GM10266 (cell line): ENCODE measurements at regions not wholly inside any gene's neighbourhood (a gene's known extent, or its start where the extent isn't known, plus 50 kb on each side); places are given as distances from the start of the nearest gene placed in this dataset.

Experiments used
- DNase-seq: peaks from one replicate; pipeline ENCODE4 v3.0.0; 2012; ENCODE audit errors: extremely low spot score
- TF ChIP-seq, protein P1 (sequence below): IDR thresholded peaks from 2 replicates; pipeline ENCODE4 v1.5.1; 2012; ENCODE audit warnings: mild to moderate bottlenecking, low read depth; ENCODE audit not compliant: control insufficient read depth, insufficient read depth; ENCODE audit errors: missing control alignments

DNA sequence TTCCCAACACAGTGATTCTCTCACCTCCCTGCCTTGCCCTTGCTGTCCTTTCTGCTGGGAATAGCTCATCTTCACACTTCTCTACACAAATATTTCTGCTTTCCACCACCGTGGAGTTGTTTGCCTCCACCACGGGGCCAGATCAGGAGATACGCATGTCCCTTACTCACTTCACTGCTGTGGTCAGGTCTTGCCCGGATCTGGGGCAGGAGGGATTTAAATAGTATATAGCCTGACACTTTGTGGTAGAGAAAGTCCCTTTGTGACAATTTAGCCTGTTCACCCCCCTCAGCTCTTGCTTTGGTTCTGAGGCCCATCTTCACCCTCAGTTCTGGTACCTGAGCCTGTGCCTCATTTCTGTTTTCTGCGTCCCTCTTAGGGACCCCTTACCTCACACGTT, 92.6 kb upstream of the PREP start:
- TF ChIP-seq, protein P1, sequence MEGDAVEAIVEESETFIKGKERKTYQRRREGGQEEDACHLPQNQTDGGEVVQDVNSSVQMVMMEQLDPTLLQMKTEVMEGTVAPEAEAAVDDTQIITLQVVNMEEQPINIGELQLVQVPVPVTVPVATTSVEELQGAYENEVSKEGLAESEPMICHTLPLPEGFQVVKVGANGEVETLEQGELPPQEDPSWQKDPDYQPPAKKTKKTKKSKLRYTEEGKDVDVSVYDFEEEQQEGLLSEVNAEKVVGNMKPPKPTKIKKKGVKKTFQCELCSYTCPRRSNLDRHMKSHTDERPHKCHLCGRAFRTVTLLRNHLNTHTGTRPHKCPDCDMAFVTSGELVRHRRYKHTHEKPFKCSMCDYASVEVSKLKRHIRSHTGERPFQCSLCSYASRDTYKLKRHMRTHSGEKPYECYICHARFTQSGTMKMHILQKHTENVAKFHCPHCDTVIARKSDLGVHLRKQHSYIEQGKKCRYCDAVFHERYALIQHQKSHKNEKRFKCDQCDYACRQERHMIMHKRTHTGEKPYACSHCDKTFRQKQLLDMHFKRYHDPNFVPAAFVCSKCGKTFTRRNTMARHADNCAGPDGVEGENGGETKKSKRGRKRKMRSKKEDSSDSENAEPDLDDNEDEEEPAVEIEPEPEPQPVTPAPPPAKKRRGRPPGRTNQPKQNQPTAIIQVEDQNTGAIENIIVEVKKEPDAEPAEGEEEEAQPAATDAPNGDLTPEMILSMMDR: no peak
- DNase-seq: peak; percentile 26

DNA sequence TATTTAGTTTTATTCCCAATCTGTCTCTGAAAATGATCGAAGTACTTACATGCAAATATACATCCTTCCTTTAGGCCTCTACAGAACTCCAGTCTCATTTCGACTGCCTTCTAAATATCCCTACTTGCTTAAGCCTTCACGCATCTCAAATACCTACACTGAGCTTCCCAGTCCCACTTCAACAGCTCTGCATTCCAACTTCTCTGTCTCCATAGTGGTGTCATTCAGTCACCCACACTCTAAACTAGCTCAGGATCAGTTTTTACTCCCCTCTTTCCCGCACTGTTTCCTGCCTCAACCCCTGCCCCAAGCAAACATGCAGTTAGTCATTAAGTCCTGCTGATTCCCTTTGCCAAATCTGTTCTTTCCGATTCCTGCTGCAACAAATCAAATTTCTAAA, 91.8 kb upstream of the PREP start:
- DNase-seq: no peak
- TF ChIP-seq, protein P1: no peak

DNA sequence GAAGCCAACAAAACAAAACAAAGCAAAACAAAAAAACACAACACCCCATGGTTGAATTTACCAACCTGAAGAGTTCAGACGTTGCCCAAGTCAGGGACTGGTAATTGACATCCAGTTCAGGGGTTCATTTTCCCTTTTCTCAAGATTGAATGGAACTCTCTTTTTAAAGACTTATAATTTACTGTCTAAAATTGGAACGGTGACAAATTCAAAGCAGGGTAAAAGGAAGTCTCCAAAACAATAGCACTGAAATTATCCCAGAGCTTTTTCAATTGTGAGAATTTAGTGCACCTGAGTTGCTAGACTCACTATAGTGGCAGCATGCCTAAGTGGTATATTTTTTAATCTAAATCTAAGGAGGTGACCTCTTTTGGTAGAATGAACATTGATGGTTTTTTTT, 90.9 kb upstream of the PREP start:
- TF ChIP-seq, protein P1: no peak

DNA sequence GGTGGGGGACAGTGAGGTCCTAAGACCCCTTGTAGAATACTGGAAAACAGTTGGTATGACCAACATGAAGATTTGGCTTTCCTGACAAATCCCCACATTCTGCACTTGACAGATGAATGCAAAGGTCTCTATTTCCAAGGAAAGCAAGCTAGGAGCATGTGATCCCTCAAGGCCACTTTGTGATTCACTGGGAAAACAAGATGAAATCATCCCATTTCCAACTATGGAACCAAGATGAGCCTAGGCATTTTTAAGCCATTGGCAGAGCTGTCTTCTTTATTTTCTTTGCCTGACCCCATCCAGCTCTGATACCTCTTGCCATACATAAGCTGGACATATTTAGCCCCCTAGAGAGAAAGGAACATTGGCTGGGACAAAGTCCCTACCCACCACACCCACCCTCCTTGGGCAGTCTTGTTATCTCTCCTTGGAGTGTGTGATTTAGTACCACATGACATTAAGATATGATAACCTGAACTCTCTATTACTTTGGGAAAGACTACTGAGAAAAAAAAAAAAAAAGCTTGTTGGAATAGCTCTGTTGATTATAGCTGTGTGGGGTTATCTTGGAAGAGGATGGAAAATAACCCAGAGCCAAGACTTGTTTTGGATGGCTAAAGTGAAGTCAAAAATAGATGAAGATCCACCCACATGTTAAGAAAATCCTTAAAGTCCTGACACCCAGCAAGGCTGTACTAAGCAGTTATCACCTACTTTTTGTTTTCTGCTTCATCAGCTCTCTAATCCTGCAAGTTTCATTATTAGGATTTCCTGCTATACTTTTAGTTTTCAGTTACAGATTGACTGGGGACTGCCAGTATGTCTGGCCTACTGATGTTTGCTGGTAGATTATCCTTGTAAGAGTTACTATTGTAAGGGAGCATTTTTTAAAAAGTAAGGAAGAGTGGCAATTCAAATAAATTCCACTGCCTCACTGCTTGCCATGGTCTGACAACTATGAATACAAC, 90.1 kb upstream of the PREP start:
- TF ChIP-seq, protein P1: no peak
- peak; percentile 31 for DNase-seq

More for the DNA sequence above, 90.9 kb upstream of the PREP start:
- no peak for DNase-seq

DNA sequence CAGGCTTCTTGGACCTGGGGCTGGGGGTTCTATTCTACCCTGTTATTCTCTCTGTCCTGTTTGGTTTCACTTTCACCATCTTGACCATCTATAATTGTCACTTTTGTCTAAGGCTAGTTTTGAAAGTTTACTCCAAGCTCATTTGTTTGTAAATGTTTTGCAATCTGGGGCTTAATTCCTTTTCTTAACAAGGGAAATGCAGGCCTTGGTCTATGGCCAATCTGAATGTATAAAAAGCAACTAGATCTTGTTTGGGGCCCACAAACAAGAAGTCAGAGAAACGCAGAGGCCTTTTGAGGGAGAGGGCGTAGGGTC, 86.3 kb upstream of the PREP start:
- TF ChIP-seq, protein P1: no peak
- no peak for DNase-seq

DNA sequence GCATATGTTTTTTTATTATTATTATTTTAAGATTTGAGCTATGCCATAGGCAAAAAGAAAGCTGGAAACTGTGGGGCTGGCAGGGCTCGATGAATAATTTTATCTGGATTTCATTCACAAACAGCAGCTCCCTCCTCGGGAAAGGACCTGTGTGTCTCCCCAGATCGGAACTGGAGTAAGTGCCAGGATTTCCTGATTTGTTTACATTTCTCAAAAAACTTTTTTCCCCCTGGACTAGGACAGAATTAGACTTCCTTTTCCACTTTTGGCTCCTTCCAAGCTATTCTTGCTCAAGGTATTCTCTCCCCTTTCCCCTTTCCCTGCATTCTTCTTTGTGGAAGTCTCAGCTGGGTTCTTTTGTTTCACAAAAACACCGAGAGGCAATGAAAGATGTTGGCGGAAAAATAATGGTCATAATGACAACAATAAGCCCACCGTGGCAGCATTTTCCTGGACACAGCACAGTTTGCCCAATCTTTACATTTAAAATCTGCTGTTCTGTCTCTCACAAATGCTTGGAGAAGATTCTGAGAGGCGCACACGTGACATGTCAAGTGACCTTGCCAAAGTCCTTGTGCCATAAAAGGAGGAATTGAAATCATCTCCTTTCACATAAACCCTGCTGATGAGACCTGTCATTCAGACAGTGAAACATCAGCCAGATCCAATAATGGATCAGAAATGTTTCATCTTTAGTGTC, 85.8 kb upstream of the PREP start:
- TF ChIP-seq, protein P1: no peak

More for the DNA sequence above, 85.8 kb upstream of the PREP start:
- no peak for DNase-seq
